SK-N-SH treated with all-trans-retinoic acid at 6 μM for 48 hours (cell line): ENCODE measurements at regions not wholly inside any gene's neighbourhood (a gene's known extent, or its start where the extent isn't known, plus 50 kb on each side); places are given as distances from the start of the nearest gene placed in this dataset.

Source experiments
- ATAC-seq: fragments of 200-7000 bp; cut with Tn5 transposase; 3 replicates; pipeline ENCODE4 v1.9.1; 2020; ENCODE audit warnings: mild to moderate bottlenecking, moderate library complexity
- ARNTL ChIP-seq: fragments of 450-650 bp; formaldehyde crosslinking; IDR thresholded peaks from 2 replicates; pipeline ENCODE4 v1.5.0; 2020; ENCODE audit warnings: low read depth, mild to moderate bottlenecking, moderate library complexity, borderline replicate concordance
- BACH2 ChIP-seq: fragments of 250-450 bp; sonication (Bioruptor Pico); IDR thresholded peaks from 2 replicates; pipeline ENCODE4 v1.9.0; 2021; ENCODE audit warnings: mild to moderate bottlenecking, borderline replicate concordance
- CSDC2 ChIP-seq: fragments of 250-450 bp; sonication (Bioruptor Pico); IDR thresholded peaks from 2 replicates; pipeline ENCODE4 v1.5.0; 2020; ENCODE audit warnings: mild to moderate bottlenecking, moderate library complexity
- GLIS3 ChIP-seq: fragments of 250-450 bp; sonication (Bioruptor Pico); IDR thresholded peaks from 2 replicates; pipeline ENCODE4 v1.5.0; 2020; ENCODE audit warnings: mild to moderate bottlenecking, moderate library complexity
- OSR1 ChIP-seq: fragments of 250-450 bp; sonication (Bioruptor Pico); IDR thresholded peaks from 2 replicates; pipeline ENCODE4 v1.8.0; 2022; ENCODE audit warnings: moderate library complexity, mild to moderate bottlenecking, inconsistent platforms
- PPARA ChIP-seq: fragments of 250-450 bp; sonication (Bioruptor Pico); IDR thresholded peaks from 2 replicates; pipeline ENCODE4 v1.5.0; 2020; ENCODE audit warnings: mild to moderate bottlenecking, borderline replicate concordance
- RARB ChIP-seq: fragments of 250-450 bp; sonication (Bioruptor Pico); IDR thresholded peaks from 2 replicates; pipeline ENCODE4 v1.8.0; 2021; ENCODE audit warnings: mild to moderate bottlenecking, moderate library complexity
- SNAI2 ChIP-seq: fragments of 250-450 bp; sonication (Bioruptor Pico); IDR thresholded peaks from 2 replicates; pipeline ENCODE4 v1.5.0; 2020; ENCODE audit warnings: mild to moderate bottlenecking, moderate library complexity
- TCF4 ChIP-seq: fragments of 250-450 bp; sonication (Bioruptor Pico); IDR thresholded peaks from 2 replicates; pipeline ENCODE4 v1.8.0; 2021; ENCODE audit warnings: mild to moderate bottlenecking, moderate library complexity, borderline replicate concordance
- TOX ChIP-seq: fragments of 250-450 bp; sonication (Bioruptor Pico); IDR thresholded peaks from 2 replicates; pipeline ENCODE4 v1.8.0; 2021; ENCODE audit warnings: mild to moderate bottlenecking, moderate library complexity, borderline replicate concordance
- ZC3H10 ChIP-seq: fragments of 250-450 bp; sonication (Bioruptor Pico); IDR thresholded peaks from 2 replicates; pipeline ENCODE4 v1.5.1; 2021; ENCODE audit warnings: mild to moderate bottlenecking, moderate library complexity
- ZFP3 ChIP-seq: fragments of 250-450 bp; sonication (Bioruptor Pico); IDR thresholded peaks from 2 replicates; pipeline ENCODE4 v1.5.0; 2020; ENCODE audit warnings: mild to moderate bottlenecking, moderate library complexity
- ZFP30 ChIP-seq: fragments of 450-650 bp; formaldehyde crosslinking; IDR thresholded peaks from 2 replicates; pipeline ENCODE4 v1.5.0; 2022; ENCODE audit warnings: mild to moderate bottlenecking, moderate library complexity
- ZNF565 ChIP-seq: fragments of 450-650 bp; formaldehyde crosslinking; conservative IDR thresholded peaks from 2 replicates; pipeline ENCODE4 v1.5.0; 2020; ENCODE audit warnings: low read depth, mild to moderate bottlenecking, moderate library complexity
- ZNF70 ChIP-seq: fragments of 450-650 bp; formaldehyde crosslinking; IDR thresholded peaks from 2 replicates; pipeline ENCODE4 v1.5.0; 2020; ENCODE audit warnings: mild to moderate bottlenecking, moderate library complexity
- ZNF8 ChIP-seq: fragments of 450-650 bp; formaldehyde crosslinking; IDR thresholded peaks from 2 replicates; pipeline ENCODE4 v1.5.0; 2020; ENCODE audit warnings: mild to moderate bottlenecking, moderate library complexity
- TF ChIP-seq, protein P1 (sequence below): fragments of 250-450 bp; sonication (Bioruptor Pico); IDR thresholded peaks from 2 replicates; pipeline ENCODE4 v1.5.1; 2020; ENCODE audit warnings: low read depth, mild to moderate bottlenecking, moderate library complexity
- TF ChIP-seq, protein P2 (sequence below): fragments of 250-450 bp; sonication (Bioruptor Pico); IDR thresholded peaks from 2 replicates; pipeline ENCODE4 v1.8.0; 2021; ENCODE audit warnings: low read depth, mild to moderate bottlenecking, moderate library complexity, borderline replicate concordance
- TF ChIP-seq, protein P3 (sequence below): fragments of 250-450 bp; sonication (Bioruptor Pico); IDR thresholded peaks from 2 replicates; pipeline ENCODE4 v1.5.0; 2020; ENCODE audit warnings: mild to moderate bottlenecking, moderate library complexity
- TF ChIP-seq, protein P4 (sequence below): fragments of 250-450 bp; sonication (Bioruptor Pico); IDR thresholded peaks from 2 replicates; pipeline ENCODE4 v1.5.1; 2021; ENCODE audit warnings: mild to moderate bottlenecking, moderate library complexity

DNA sequence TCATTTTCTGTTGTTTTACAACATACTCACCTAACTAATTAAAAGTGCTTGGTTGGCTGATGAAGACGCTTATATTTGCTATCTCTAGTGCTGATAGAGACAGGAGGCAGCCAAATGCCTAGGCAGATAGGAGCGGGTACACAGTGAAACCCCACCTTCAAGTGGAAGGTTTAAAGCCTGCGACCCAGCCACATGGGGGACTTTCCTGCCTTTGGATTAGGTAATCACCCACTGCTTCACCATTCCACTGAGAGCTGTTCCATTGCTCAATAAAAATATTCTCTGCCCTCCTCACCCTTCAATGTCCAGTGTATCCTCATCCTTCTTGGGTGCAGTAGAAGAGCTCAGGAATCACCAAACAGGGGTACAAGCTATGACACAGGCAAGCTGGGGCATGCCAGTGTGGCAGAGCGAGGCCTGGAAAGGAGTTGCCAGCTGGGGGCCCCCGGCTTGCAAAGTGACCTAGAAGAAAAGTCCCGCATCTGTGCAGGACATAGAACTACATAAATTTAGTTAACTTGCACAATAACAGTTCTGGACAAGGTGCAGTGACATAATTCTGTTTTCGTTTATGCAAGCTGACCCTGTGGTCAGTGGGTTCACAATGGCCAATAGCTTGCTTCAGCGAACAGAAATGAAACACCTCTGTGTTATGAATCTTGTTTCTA, 112.0 kb upstream of the MLIP start:
- ATAC-seq: no peak
- TF ChIP-seq SNAI2 (CRISPR knock-in tag) (no peak), ZC3H10 (CRISPR knock-in tag) (no peak), ZFP3 (CRISPR knock-in tag) (no peak), BACH2 (CRISPR knock-in tag) (no peak), ZNF70 (CRISPR knock-in tag) (no peak), TCF4 (CRISPR knock-in tag) (no peak), ARNTL (no peak), RARB (CRISPR knock-in tag) (no peak), CSDC2 (CRISPR knock-in tag) (no peak), OSR1 (CRISPR knock-in tag) (no peak)
- TF ChIP-seq, protein P1, sequence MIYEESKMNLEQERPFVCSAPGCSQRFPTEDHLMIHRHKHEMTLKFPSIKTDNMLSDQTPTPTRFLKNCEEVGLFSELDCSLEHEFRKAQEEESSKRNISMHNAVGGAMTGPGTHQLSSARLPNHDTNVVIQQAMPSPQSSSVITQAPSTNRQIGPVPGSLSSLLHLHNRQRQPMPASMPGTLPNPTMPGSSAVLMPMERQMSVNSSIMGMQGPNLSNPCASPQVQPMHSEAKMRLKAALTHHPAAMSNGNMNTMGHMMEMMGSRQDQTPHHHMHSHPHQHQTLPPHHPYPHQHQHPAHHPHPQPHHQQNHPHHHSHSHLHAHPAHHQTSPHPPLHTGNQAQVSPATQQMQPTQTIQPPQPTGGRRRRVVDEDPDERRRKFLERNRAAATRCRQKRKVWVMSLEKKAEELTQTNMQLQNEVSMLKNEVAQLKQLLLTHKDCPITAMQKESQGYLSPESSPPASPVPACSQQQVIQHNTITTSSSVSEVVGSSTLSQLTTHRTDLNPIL (CRISPR knock-in tag): no peak
- TF ChIP-seq, protein P2, sequence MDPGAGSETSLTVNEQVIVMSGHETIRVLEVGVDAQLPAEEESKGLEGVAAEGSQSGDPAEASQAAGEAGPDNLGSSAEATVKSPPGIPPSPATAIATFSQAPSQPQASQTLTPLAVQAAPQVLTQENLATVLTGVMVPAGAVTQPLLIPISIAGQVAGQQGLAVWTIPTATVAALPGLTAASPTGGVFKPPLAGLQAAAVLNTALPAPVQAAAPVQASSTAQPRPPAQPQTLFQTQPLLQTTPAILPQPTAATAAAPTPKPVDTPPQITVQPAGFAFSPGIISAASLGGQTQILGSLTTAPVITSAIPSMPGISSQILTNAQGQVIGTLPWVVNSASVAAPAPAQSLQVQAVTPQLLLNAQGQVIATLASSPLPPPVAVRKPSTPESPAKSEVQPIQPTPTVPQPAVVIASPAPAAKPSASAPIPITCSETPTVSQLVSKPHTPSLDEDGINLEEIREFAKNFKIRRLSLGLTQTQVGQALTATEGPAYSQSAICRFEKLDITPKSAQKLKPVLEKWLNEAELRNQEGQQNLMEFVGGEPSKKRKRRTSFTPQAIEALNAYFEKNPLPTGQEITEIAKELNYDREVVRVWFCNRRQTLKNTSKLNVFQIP (CRISPR knock-in tag): no peak
- TF ChIP-seq, protein P3, sequence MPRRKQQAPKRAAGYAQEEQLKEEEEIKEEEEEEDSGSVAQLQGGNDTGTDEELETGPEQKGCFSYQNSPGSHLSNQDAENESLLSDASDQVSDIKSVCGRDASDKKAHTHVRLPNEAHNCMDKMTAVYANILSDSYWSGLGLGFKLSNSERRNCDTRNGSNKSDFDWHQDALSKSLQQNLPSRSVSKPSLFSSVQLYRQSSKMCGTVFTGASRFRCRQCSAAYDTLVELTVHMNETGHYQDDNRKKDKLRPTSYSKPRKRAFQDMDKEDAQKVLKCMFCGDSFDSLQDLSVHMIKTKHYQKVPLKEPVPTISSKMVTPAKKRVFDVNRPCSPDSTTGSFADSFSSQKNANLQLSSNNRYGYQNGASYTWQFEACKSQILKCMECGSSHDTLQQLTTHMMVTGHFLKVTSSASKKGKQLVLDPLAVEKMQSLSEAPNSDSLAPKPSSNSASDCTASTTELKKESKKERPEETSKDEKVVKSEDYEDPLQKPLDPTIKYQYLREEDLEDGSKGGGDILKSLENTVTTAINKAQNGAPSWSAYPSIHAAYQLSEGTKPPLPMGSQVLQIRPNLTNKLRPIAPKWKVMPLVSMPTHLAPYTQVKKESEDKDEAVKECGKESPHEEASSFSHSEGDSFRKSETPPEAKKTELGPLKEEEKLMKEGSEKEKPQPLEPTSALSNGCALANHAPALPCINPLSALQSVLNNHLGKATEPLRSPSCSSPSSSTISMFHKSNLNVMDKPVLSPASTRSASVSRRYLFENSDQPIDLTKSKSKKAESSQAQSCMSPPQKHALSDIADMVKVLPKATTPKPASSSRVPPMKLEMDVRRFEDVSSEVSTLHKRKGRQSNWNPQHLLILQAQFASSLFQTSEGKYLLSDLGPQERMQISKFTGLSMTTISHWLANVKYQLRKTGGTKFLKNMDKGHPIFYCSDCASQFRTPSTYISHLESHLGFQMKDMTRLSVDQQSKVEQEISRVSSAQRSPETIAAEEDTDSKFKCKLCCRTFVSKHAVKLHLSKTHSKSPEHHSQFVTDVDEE (CRISPR knock-in tag): no peak
- TF ChIP-seq, protein P4, sequence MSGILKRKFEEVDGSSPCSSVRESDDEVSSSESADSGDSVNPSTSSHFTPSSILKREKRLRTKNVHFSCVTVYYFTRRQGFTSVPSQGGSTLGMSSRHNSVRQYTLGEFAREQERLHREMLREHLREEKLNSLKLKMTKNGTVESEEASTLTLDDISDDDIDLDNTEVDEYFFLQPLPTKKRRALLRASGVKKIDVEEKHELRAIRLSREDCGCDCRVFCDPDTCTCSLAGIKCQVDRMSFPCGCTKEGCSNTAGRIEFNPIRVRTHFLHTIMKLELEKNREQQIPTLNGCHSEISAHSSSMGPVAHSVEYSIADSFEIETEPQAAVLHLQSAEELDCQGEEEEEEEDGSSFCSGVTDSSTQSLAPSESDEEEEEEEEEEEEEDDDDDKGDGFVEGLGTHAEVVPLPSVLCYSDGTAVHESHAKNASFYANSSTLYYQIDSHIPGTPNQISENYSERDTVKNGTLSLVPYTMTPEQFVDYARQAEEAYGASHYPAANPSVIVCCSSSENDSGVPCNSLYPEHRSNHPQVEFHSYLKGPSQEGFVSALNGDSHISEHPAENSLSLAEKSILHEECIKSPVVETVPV (CRISPR knock-in tag): no peak

DNA sequence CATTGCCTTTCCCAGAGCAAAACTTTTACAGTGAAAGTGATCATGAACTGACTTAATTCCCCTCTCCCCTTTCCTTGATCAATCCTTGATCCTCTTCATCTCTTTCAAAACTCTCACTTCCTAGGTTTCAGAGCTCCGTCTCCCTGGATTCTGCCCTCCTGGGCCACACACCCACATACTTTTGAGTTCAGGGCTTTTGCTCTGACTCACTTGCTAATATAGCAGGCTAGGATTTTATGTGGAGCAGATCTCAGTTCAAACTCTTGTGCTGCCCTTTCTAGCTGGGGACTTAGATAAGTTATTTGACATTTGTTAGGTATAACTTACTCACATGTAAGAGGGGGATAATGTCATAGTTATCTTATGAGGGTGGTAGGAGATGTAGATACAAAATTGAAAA, 109.1 kb upstream of the MLIP start:
- TF ChIP-seq OSR1 (CRISPR knock-in tag) (no peak), ZC3H10 (CRISPR knock-in tag) (no peak), BACH2 (CRISPR knock-in tag) (no peak), ZNF70 (CRISPR knock-in tag) (no peak), GLIS3 (no peak), TOX (CRISPR knock-in tag) (no peak), ZNF8 (CRISPR knock-in tag) (no peak), ZNF565 (CRISPR knock-in tag) (no peak)
- TF ChIP-seq, protein P1 (CRISPR knock-in tag): no peak
- TF ChIP-seq, protein P4 (CRISPR knock-in tag): no peak
- TF ChIP-seq, all 23 proteins: peak for 0

DNA sequence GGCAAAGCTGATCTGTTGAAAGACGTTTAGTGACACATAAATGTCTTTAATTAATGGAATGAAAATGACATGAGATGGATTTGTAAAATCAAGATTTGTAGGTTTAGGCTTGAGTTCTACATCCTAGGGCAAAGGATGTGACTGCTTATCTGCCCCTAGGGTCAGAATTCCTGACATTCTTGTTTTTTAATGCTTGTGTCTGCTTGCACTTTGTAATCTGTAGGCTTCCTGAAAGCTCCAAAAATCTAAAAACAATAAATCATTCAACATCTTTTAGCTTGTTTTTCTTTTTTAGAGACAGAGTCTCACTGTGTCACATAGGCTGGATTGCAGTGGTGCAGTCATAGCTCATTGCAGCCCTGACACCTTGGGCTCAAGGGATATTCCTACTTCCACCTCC, 107.9 kb upstream of the MLIP start:
- no peak for ATAC-seq
- TF ChIP-seq ZFP3 (CRISPR knock-in tag): no peak
- TF ChIP-seq ZNF70 (CRISPR knock-in tag): no peak
- no peak for TF ChIP-seq TCF4 (CRISPR knock-in tag)
- no peak for TF ChIP-seq ZFP30 (CRISPR knock-in tag)
- TF ChIP-seq ARNTL: no peak
- no peak for TF ChIP-seq TOX (CRISPR knock-in tag)
- no peak for TF ChIP-seq ZNF565 (CRISPR knock-in tag)
- TF ChIP-seq PPARA (CRISPR knock-in tag): no peak
- no peak for TF ChIP-seq SNAI2 (CRISPR knock-in tag)
- TF ChIP-seq, protein P2 (CRISPR knock-in tag): no peak
- TF ChIP-seq, protein P1 (CRISPR knock-in tag): no peak
- no peak for TF ChIP-seq ZC3H10 (CRISPR knock-in tag)

More for the DNA sequence above, 109.1 kb upstream of the MLIP start:
- ATAC-seq: no peak
